ENCODE measurements at regions not wholly inside any gene's neighbourhood (a gene's known extent, or its start where the extent isn't known, plus 50 kb on each side); places are given as distances from the start of the nearest gene placed in this dataset.

DNA sequence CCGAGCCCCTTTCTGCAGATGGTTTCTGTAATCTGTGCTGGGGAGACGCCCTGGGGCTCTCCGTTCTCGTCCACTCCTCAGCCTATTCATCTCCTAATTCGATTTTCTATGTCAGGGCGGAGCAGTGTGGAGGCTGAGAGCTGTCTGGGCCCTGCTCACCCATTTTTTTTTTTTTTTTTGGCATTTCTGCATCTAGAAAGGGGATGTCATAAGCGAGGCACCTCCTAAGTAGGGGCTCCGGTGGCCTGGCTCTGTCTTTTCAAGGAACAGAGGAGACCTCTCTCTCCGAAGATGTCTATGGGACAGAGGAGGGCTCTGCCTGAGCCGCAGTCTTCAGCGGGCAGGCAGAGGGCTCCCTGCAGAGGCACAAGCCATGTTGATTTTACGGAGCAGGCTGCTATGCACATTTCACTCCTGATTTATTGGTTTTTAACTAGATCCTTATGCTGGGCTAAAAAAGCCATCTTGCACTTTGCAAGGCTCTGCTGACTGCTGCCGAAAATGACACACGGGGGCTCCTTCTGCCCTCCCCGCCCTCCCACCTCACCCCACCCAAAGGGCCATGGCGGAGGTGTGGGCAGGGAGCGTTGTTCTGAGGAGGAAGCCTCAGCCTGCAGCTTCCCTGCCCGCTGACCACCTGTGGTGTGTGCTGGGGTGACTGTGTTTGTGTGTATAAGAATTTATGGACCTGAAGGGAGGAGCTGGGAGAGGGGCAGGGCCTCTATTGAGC is 71.0 kb downstream of the FOXD2 start:
- FAIRE-seq (no peak), DNase-seq (ENCODE audit: insufficient read length, low spot score) (no peak)
- TF ChIP-seq POLR2AphosphoS5 (IDR thresholded peaks at IDR 0.05; ENCODE audit: low read depth, low read length) (no peak), POLR2A (IDR thresholded peaks at IDR 0.05; ENCODE audit: low read depth, low read length) (no peak), PAX5 (IDR thresholded peaks at IDR 0.05; ENCODE audit: insufficient read depth, low read length, severe bottlenecking) (no peak), POU2F2 (IDR thresholded peaks at IDR 0.05; ENCODE audit: low read depth, low read length) (no peak), SPI1 (IDR thresholded peaks at IDR 0.05; ENCODE audit: low read depth, low read length) (no peak), TAF1 (IDR thresholded peaks at IDR 0.05; ENCODE audit: low read depth, low read length) (no peak)

GRCh38 chr1:47510282-47510811 is 72.5 kb downstream of the FOXD2 start:
- DNase-seq (ENCODE audit: insufficient read length, low spot score) (no peak), FAIRE-seq (no peak)
- TF ChIP-seq POLR2A (IDR thresholded peaks at IDR 0.05; ENCODE audit: low read depth, low read length) = no peak
- TF ChIP-seq POLR2AphosphoS5 (IDR thresholded peaks at IDR 0.05; ENCODE audit: low read depth, low read length) = no peak
- TF ChIP-seq TAF1 (IDR thresholded peaks at IDR 0.05; ENCODE audit: low read depth, low read length) = no peak
- no peak for TF ChIP-seq SPI1 (IDR thresholded peaks at IDR 0.05; ENCODE audit: low read depth, low read length)
- no peak for TF ChIP-seq POU2F2 (IDR thresholded peaks at IDR 0.05; ENCODE audit: low read depth, low read length)
- no peak for TF ChIP-seq PAX5 (IDR thresholded peaks at IDR 0.05; ENCODE audit: insufficient read depth, low read length, severe bottlenecking)

DNA sequence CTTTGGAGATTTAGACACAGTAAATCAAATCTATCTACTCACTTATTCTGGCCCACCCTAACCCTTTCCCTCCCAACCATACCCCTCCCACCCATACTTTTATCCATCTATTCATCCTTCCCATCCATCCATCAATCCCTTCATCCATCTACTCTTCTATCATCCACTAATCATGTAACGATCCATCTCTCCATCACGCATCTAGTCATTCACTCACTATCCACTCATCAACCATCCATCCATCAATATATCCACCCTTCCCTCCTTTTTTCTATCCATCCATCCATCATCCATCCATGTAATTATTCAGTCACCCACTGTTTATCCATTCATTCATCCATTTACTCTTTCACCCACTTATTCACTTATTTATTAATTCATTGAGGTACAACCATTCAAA is 74.0 kb downstream of the FOXD2 start:
- DNase-seq (ENCODE audit: insufficient read length, low spot score) = no peak
- TF ChIP-seq POU2F2 (IDR thresholded peaks at IDR 0.05; ENCODE audit: low read depth, low read length) (no peak), POLR2AphosphoS5 (IDR thresholded peaks at IDR 0.05; ENCODE audit: low read depth, low read length) (no peak), PAX5 (IDR thresholded peaks at IDR 0.05; ENCODE audit: insufficient read depth, low read length, severe bottlenecking) (no peak), TAF1 (IDR thresholded peaks at IDR 0.05; ENCODE audit: low read depth, low read length) (no peak), SPI1 (IDR thresholded peaks at IDR 0.05; ENCODE audit: low read depth, low read length) (no peak), POLR2A (IDR thresholded peaks at IDR 0.05; ENCODE audit: low read depth, low read length) (no peak)
- FAIRE-seq = no peak

DNA sequence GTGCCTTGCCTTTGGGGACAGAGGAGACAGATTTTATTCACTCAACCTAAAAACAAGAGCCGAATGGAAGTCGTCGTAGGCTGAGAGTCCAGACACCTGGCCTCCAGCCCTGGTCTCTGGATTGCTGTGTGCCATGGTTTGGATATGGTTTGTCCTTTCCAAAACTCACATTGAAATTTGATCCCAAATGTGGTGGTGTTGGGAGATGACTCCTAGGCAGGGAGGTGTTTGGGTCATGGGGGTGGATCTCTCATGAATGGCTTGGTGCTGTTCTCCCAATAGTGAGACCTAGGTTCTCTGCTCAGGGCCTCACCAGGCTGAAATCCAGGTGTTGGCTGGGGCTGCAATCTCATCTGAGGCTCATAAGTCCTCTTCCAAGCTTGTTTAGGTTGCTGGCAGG is 75.5 kb downstream of the FOXD2 start:
- no peak for FAIRE-seq
- TF ChIP-seq POU2F2 (IDR thresholded peaks at IDR 0.05; ENCODE audit: low read depth, low read length) = no peak
- TF ChIP-seq TAF1 (IDR thresholded peaks at IDR 0.05; ENCODE audit: low read depth, low read length) = no peak
- no peak for TF ChIP-seq POLR2AphosphoS5 (IDR thresholded peaks at IDR 0.05; ENCODE audit: low read depth, low read length)
- no peak for TF ChIP-seq PAX5 (IDR thresholded peaks at IDR 0.05; ENCODE audit: insufficient read depth, low read length, severe bottlenecking)
- TF ChIP-seq POLR2A (IDR thresholded peaks at IDR 0.05; ENCODE audit: low read depth, low read length) = no peak
- TF ChIP-seq SPI1 (IDR thresholded peaks at IDR 0.05; ENCODE audit: low read depth, low read length) = no peak

GRCh38 chr1:47514229-47514628 is 76.4 kb downstream of the FOXD2 start:
- TF ChIP-seq TAF1 (IDR thresholded peaks at IDR 0.05; ENCODE audit: low read depth, low read length) (no peak), POLR2A (IDR thresholded peaks at IDR 0.05; ENCODE audit: low read depth, low read length) (no peak), PAX5 (IDR thresholded peaks at IDR 0.05; ENCODE audit: insufficient read depth, low read length, severe bottlenecking) (no peak), SPI1 (IDR thresholded peaks at IDR 0.05; ENCODE audit: low read depth, low read length) (no peak), POU2F2 (IDR thresholded peaks at IDR 0.05; ENCODE audit: low read depth, low read length) (no peak), POLR2AphosphoS5 (IDR thresholded peaks at IDR 0.05; ENCODE audit: low read depth, low read length) (no peak)
- no peak for DNase-seq (ENCODE audit: insufficient read length, low spot score)
- no peak for FAIRE-seq

More for the DNA sequence above, 75.5 kb downstream of the FOXD2 start:
- DNase-seq (ENCODE audit: insufficient read length, low spot score) = no peak

DNA sequence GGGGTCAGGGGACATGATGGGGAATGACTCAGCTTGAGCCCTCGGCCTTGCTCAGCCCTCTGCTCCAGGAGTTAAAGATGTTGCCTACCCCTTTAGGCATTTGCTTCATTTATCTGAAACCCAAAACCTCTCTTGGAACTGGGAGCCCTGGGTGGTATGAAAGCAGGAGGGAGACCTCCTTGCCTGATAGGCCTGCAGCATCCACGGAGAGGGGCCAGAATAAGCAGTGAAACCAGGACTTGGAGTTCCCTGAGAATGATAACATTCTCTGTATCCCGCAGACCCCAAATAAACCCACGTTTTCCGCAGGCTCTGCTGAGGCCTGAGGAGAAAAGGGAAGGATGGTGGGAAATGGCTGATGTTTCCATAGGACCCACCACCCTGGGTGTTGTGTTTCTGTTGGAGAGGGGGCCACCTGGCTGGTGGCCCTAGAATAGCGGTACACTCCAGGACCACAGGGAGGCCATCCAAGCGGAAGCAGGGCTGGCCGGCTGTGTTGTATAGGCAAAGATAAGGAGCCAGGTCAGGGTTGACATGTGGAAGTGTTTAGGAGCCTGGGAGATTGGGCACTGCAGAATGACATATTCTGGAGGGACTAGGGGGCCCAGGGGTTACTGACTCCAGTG is 77.4 kb downstream of the FOXD2 start:
- FAIRE-seq = no peak
- DNase-seq (ENCODE audit: insufficient read length, low spot score) = no peak
- TF ChIP-seq TAF1 (IDR thresholded peaks at IDR 0.05; ENCODE audit: low read depth, low read length) (no peak), POU2F2 (IDR thresholded peaks at IDR 0.05; ENCODE audit: low read depth, low read length) (no peak), POLR2A (IDR thresholded peaks at IDR 0.05; ENCODE audit: low read depth, low read length) (no peak)

DNA sequence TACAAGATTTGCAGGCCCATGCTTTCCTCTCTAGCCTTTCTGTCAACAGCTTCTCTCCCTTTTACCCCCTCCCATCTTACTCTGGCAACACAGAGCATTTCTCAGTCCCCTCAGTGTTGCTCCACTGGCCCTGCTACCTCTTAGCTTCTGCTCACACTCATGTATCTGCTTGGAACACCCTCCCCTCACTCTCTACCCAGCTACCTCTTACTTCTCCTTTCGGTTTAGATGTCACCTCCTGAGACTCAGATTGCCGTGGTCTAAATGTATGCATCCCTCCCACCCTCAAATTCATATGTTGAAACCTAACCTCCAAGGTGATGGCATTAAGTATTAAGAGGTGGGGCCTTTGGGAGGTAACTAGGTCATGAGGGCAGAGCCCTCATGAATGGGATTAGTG is 80.1 kb downstream of the FOXD2 start:
- FAIRE-seq = no peak
- no peak for DNase-seq (ENCODE audit: insufficient read length, low spot score)
- TF ChIP-seq PAX5 (IDR thresholded peaks at IDR 0.05; ENCODE audit: insufficient read depth, low read length, severe bottlenecking) = no peak
- TF ChIP-seq SPI1 (IDR thresholded peaks at IDR 0.05; ENCODE audit: low read depth, low read length) = no peak
- no peak for TF ChIP-seq POLR2A (IDR thresholded peaks at IDR 0.05; ENCODE audit: low read depth, low read length)
- TF ChIP-seq POLR2AphosphoS5 (IDR thresholded peaks at IDR 0.05; ENCODE audit: low read depth, low read length) = no peak
- no peak for TF ChIP-seq POU2F2 (IDR thresholded peaks at IDR 0.05; ENCODE audit: low read depth, low read length)
- TF ChIP-seq TAF1 (IDR thresholded peaks at IDR 0.05; ENCODE audit: low read depth, low read length) = no peak

- DNase-seq (ENCODE audit: insufficient read length, low spot score) (no peak), FAIRE-seq (no peak)
- no peak for TF ChIP-seq SPI1 (IDR thresholded peaks at IDR 0.05; ENCODE audit: low read depth, low read length)
- TF ChIP-seq POU2F2 (IDR thresholded peaks at IDR 0.05; ENCODE audit: low read depth, low read length) = no peak
- TF ChIP-seq POLR2AphosphoS5 (IDR thresholded peaks at IDR 0.05; ENCODE audit: low read depth, low read length) = no peak
- no peak for TF ChIP-seq TAF1 (IDR thresholded peaks at IDR 0.05; ENCODE audit: low read depth, low read length)
- no peak for TF ChIP-seq POLR2A (IDR thresholded peaks at IDR 0.05; ENCODE audit: low read depth, low read length)
- no peak for TF ChIP-seq PAX5 (IDR thresholded peaks at IDR 0.05; ENCODE audit: insufficient read depth, low read length, severe bottlenecking)
Observed at GRCh38 chr1:47519491-47519890, 81.6 kb downstream of the FOXD2 start.

- TF ChIP-seq POU2F2 (IDR thresholded peaks at IDR 0.05; ENCODE audit: low read depth, low read length) = no peak
- TF ChIP-seq POLR2A (IDR thresholded peaks at IDR 0.05; ENCODE audit: low read depth, low read length) = no peak
- no peak for TF ChIP-seq TAF1 (IDR thresholded peaks at IDR 0.05; ENCODE audit: low read depth, low read length)
- FAIRE-seq (no peak), DNase-seq (ENCODE audit: insufficient read length, low spot score) (no peak)
Observed at GRCh38 chr1:47519971-47520370, 82.1 kb downstream of the FOXD2 start.

Measured in GM12891 (cell line).